Adrenal gland (tissue), 5 donors: ENCODE measurements at regions not wholly inside any gene's neighbourhood (a gene's known extent, or its start where the extent isn't known, plus 50 kb on each side); places are given as distances from the start of the nearest gene placed in this dataset.

Experiments
- CTCF ChIP-seq, 6 experiments: fragments of 450-650 bp in 4 of 6; fragments of 200-600 bp in 2 of 6; sonication (generic) in 1 of 6; IDR thresholded peaks; 1 replicate in 5 of 6; 2 replicates in 1 of 6; pipeline versions ENCODE4 v1.5.1 to v1.8.0; 2016 to 2021; ENCODE audit warnings: antibody characterized with exemption in 6 of 6, mild to moderate bottlenecking in 2 of 6, moderate library complexity in 1 of 6
- POLR2A ChIP-seq, 2 donors: fragments of 450-650 bp; IDR thresholded peaks; one replicate each; pipeline ENCODE4 v1.6.1; 2017; ENCODE audit warnings: antibody characterized with exemption in 2 of 2, mild to moderate bottlenecking in 2 of 2, moderate library complexity in 1 of 2
- donor health status: DM: no; HTN: no; CAD: no.

GRCh38 chr13:58302349-58302748 lies 670.8 kb downstream of the PCDH17 start:
- no peak for TF ChIP-seq CTCF (IDR thresholded peaks at IDR 0.05)
- TF ChIP-seq POLR2A (IDR thresholded peaks at IDR 0.05), result no peak
